ENCODE measurements at regions not wholly inside any gene's neighbourhood (a gene's known extent, or its start where the extent isn't known, plus 50 kb on each side); places are given as distances from the start of the nearest gene placed in this dataset.

GRCh38 chr9:99737649-99738048 lies 84.0 kb upstream of the NR4A3 start:
- Histone ChIP-seq H3K4me1 (ENCODE audit: control insufficient read depth in 5 of 5, insufficient read depth in 5 of 5, low read length in 5 of 5) (peaks cover 0 to 5% (median 0%) of the 10 kb centered on the region in 5 donors), H3K9ac (ENCODE audit: insufficient read depth in 1 of 2, low read length in 2 of 2) (no peak overlapping the region), H3K27me3 (ENCODE audit: control insufficient read depth in 3 of 3, insufficient read depth in 3 of 3, low read length in 2 of 3) (no peaks in the 10 kb centered on the region), H3K4me3 (no peak overlapping the region), H3K36me3 (ENCODE audit: control insufficient read depth in 4 of 4, insufficient read depth in 4 of 4, low read length in 4 of 4) (no peaks in the 10 kb centered on the region), H3K27ac (ENCODE audit: low read depth in 1 of 2, low read length in 1 of 2) (no peak overlapping the region), H3K9me3 (ENCODE audit: control insufficient read depth in 4 of 4, insufficient read depth in 3 of 4, low read length in 3 of 4) (no peaks in the 10 kb centered on the region)
- 93 to 96% methylated on average over 4 of the region's 4 CpGs for WGBS, 2 donors
- ATAC-seq (ENCODE audit: insufficient read depth, low FRiP score) (no peak), DNase-seq (no peak)
- TF ChIP-seq CTCF (IDR thresholded peaks at IDR 0.05; ENCODE audit: control extremely low read depth, extremely low read depth) = no peak

- Histone ChIP-seq H3K4me3 (no peak overlapping the region), H3K36me3 (ENCODE audit: control insufficient read depth in 4 of 4, insufficient read depth in 4 of 4, low read length in 4 of 4) (no peaks in the 10 kb centered on the region), H3K4me1 (ENCODE audit: control insufficient read depth in 5 of 5, insufficient read depth in 5 of 5, low read length in 5 of 5) (no peaks in the 10 kb centered on the region), H3K9ac (ENCODE audit: insufficient read depth in 1 of 2, low read length in 2 of 2) (no peak overlapping the region), H3K9me3 (ENCODE audit: control insufficient read depth in 4 of 4, insufficient read depth in 3 of 4, low read length in 3 of 4) (no peaks in the 10 kb centered on the region), H3K27ac (ENCODE audit: low read depth in 1 of 2, low read length in 1 of 2) (no peak overlapping the region), H3K27me3 (ENCODE audit: control insufficient read depth in 3 of 3, insufficient read depth in 3 of 3, low read length in 2 of 3) (no peaks in the 10 kb centered on the region)
- 49 to 72% methylated on average over 2 of the region's 2 CpGs for WGBS, 2 donors
- TF ChIP-seq CTCF (IDR thresholded peaks at IDR 0.05; ENCODE audit: control extremely low read depth, extremely low read depth) = no peak
- DNase-seq = no peak
- ATAC-seq (ENCODE audit: insufficient read depth, low FRiP score) = no peak
Observed at GRCh38 chr9:99743006-99743405, 78.7 kb upstream of the NR4A3 start.

- Histone ChIP-seq H3K4me1 (ENCODE audit: control insufficient read depth in 5 of 5, insufficient read depth in 5 of 5, low read length in 5 of 5) (no peaks in the 10 kb centered on the region), H3K36me3 (ENCODE audit: control insufficient read depth in 4 of 4, insufficient read depth in 4 of 4, low read length in 4 of 4) (no peaks in the 10 kb centered on the region), H3K9ac (ENCODE audit: insufficient read depth in 1 of 2, low read length in 2 of 2) (no peak overlapping the region), H3K9me3 (ENCODE audit: control insufficient read depth in 4 of 4, insufficient read depth in 3 of 4, low read length in 3 of 4) (no peaks in the 10 kb centered on the region), H3K27ac (ENCODE audit: low read depth in 1 of 2, low read length in 1 of 2) (no peak overlapping the region), H3K4me3 (no peak overlapping the region), H3K27me3 (ENCODE audit: control insufficient read depth in 3 of 3, insufficient read depth in 3 of 3, low read length in 2 of 3) (no peaks in the 10 kb centered on the region)
- TF ChIP-seq CTCF (IDR thresholded peaks at IDR 0.05; ENCODE audit: control extremely low read depth, extremely low read depth) = no peak
- DNase-seq = no peak
- WGBS, 2 donors = 85 to 92% methylated on average over 3 of the region's 3 CpGs
- no peak for ATAC-seq (ENCODE audit: insufficient read depth, low FRiP score)
Observed at GRCh38 chr9:99743455-99743854, 78.2 kb upstream of the NR4A3 start.

- DNase-seq = no peak
- H3K4me3 ChIP-seq = no peak overlapping the region
- H3K27ac ChIP-seq (ENCODE audit: low read depth in 1 of 2, low read length in 1 of 2) = no peak overlapping the region
- H3K9me3 ChIP-seq (ENCODE audit: control insufficient read depth in 4 of 4, insufficient read depth in 3 of 4, low read length in 3 of 4) = no peaks in the 10 kb centered on the region
- whole genome bisulfite sequencing, 2 donors = 90 to 95% methylated on average over 1 of the region's 1 CpG
- H3K27me3 ChIP-seq (ENCODE audit: control insufficient read depth in 3 of 3, insufficient read depth in 3 of 3, low read length in 2 of 3) = no peaks in the 10 kb centered on the region
- ATAC-seq (ENCODE audit: insufficient read depth, low FRiP score) = no peak
- H3K36me3 ChIP-seq (ENCODE audit: control insufficient read depth in 4 of 4, insufficient read depth in 4 of 4, low read length in 4 of 4) = no peaks in the 10 kb centered on the region
- TF ChIP-seq CTCF (IDR thresholded peaks at IDR 0.05; ENCODE audit: control extremely low read depth, extremely low read depth) = no peak
- H3K9ac ChIP-seq (ENCODE audit: insufficient read depth in 1 of 2, low read length in 2 of 2) = no peak overlapping the region
- no peaks in the 10 kb centered on the region for H3K4me1 ChIP-seq (ENCODE audit: control insufficient read depth in 5 of 5, insufficient read depth in 5 of 5, low read length in 5 of 5)
Observed at GRCh38 chr9:99744132-99744531, 77.6 kb upstream of the NR4A3 start.
